Stromal cell of bone marrow (primary cell): ENCODE measurements at regions not wholly inside any gene's neighbourhood (a gene's known extent, or its start where the extent isn't known, plus 50 kb on each side); places are given as distances from the start of the nearest gene placed in this dataset.

Experiments
- DNase-seq: peaks from one replicate; pipeline ENCODE4 v3.0.0-alpha.2; 2012; ENCODE audit warnings: low read depth

DNA sequence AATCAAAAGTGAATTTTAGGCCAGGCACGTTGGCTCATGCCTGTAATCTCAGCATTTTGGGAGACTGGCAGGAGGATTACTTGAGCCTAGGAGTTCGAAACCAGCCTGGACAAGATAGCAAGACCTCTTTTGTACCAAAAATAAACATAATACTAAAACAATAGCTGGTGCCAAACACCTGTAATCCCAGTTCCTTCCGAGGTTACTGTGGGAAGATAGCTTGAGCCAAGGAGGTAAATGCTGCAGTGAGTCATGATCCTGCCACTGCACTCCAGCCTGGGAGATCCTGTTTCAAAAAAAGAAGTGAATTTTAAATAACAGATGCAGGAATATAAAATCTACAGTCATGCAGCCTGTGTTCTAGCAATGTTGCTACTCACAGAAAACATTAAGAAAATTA is 488.3 kb downstream of the PPARGC1A start:
- DNase-seq = no peak

DNA sequence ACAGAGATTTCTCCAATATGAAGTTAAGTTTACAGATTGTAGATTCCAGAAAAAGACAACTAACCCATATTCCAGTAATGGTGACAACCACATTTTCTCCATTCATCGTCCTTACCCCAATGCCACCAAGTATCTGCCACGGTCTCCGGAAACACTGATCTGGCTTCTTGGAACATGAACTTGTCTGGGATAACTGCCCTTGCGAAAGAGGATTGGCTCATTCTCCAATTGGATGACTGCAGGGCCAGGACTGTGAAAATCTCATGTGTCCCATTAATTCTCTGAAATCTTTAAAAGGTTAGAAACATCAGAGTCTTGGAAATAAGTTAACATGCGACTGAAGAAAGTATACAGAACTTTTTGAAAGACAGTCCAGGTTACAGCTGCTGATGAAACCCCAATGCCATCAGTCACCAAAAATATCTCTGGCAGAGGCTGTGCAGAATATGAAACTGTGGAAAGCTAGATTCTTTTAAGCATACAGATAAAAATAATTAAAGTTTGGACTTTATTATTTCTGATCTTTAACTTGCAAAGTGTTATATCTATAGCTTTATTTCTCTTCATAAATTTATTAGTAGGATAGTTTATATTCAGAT is 496.9 kb downstream of the PPARGC1A start:
- no peak for DNase-seq

- no peak for DNase-seq
Measured at GRCh38 chr4:23390246-23390645, 499.6 kb downstream of the PPARGC1A start.

DNA sequence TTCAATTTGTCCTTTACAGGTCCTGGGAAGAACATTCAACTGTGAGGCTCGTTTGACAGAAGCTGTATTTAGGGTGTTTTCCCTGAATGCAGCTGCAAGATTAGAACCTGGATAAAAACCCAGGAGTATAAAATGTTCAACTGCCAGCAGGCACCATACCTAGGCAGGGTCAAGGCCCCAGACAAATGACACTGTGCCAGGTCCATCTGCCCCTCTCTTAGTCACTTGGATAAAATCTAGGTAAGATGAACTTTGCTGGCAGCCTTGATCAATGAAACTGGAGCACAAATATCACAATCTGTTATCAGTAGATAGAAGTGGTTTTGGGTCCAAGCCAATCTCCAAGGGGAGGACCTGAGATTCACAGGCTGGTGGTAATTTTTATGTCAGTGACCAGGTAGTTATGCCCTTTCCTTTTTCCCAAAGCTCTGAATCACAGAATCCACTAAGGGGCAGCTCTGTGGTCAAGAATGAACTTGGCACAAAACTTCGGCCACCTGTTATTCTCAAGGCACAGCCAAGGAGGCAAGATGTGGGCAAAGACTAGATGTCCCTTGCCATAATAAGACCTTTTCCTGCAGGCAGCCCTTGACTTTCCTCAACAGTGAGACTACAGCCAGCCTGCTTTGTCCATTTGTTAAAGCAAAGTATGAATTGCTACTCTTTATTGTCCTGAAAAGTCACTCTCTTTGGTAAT is 501.0 kb downstream of the PPARGC1A start:
- no peak for DNase-seq

DNA sequence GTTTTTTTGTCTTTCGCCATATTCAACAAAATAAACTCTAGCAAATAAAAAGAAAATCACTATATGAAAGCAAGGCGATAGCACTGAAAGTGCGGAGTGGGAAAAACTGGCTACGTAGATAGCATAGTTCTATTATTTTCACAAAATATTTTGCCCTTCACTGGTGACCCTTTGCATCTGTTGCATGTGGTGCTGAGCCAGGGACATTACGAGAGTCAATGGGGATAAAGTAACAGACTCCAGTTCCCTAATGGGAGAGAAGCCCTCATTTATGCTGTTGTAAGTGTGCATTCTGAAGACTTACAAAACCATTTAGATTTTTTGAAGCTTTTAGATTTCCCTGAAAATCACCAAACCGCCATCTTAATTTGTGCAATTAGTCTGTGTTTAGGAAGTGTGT is 501.6 kb downstream of the PPARGC1A start:
- DNase-seq = no peak

DNA sequence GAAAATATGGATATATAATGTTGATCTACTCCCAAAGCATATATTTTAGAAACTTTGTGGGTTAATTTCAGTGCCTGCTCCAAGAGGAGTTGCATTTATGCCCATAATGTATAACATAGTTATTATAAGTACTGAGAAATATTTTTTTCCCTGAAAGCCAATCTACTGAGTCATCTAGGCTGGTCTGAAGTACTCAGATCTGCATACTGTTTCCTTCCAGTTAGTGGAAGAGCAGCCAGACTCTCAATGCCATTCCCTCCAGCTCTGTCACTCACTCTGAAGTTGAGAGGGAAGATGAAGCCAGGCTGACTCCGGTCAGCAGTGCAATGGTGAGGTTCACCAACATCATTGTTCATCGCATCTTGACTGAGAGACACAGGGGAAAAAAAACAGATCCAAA is 505.1 kb downstream of the PPARGC1A start:
- peak; percentile 22 for DNase-seq

GRCh38 chr4:23382879-23383278 is 507.0 kb downstream of the PPARGC1A start:
- no peak for DNase-seq

DNA sequence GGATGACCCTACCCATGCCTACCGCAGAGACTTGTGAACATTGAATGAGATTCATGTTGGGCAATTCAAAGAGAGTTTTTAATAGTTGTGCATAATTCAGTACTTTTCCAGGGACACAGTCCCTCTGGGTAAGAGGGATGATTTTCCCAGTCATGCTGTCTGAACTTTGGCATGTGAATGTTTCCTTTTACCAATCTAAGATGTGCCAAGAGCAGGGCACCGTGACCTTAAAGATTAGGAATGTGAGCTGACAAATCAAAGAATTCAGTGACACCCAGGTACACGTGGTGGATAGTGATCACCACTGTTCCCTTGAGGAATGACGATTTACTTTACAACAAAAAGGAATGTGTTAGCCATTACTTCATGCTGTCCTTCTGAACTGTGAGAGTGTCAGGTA is 515.6 kb downstream of the PPARGC1A start:
- DNase-seq = no peak

DNA sequence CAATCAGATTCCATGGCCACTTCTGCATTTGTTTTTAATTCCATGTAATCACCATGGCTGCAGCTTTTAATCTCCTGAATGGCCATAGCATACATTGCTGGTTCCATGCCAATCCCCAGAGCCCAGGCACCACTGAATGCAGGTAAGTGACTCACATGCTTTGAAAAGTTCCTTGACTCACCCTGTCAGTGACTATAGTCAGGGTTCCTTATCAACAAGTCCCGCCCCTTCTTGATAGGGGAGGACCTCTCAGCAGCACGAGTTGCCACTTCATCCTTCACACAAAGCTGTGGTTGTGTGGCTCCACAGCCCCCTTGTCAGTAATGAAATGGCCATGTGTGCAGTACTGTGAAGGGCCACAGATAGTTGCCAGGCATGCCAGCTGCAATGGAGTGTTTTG is 516.6 kb downstream of the PPARGC1A start:
- DNase-seq = no peak

- no peak for DNase-seq
Measured at GRCh38 chr4:23371533-23371932, 518.3 kb downstream of the PPARGC1A start.

- no peak for DNase-seq
Measured at GRCh38 chr4:23369331-23369730, 520.5 kb downstream of the PPARGC1A start.

DNA sequence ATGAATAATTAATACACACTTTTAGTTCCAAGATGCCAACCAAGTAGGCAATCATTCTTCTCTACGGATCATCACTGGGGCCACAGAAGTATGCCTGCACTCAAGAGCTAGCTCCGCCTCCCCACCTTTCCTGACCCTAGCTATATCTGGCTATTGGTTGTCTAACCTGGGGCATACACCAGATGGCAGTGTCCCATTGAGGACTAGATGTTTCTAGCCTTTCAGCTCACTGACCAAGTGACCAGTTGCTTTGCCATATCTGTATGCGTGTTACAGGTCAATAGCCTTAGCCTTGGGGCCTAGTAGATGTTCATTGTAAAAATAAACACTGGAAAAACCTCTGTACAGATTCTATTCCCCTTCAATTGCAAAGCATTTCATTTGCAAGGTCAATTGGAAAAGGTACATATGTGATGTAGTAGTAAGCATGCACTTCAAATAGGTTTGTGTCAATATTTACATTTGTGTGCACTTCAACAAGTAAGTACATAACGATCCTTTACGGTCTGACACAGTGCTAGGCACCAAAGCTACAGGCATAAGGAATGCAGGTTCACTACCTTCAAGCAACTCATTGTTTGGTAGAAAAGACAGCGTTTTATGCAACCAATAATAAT is 521.7 kb downstream of the PPARGC1A start:
- DNase-seq = no peak

DNA sequence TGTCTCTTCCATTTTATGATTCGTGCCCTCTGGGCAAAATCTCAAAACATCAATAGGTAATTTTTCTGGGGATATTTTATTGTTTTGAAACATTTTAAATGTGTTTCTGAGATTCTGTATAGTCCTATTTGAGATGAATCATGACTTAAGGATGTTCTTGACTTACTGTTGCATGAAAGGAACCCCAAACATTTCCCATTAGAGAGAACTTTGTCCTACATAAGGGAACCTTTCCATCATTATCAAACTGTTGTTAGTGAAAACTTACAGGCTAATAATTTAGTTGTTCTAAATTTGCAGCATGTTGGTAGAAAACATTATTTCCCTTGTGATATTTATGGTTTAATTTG is 523.3 kb downstream of the PPARGC1A start:
- DNase-seq = no peak

DNA sequence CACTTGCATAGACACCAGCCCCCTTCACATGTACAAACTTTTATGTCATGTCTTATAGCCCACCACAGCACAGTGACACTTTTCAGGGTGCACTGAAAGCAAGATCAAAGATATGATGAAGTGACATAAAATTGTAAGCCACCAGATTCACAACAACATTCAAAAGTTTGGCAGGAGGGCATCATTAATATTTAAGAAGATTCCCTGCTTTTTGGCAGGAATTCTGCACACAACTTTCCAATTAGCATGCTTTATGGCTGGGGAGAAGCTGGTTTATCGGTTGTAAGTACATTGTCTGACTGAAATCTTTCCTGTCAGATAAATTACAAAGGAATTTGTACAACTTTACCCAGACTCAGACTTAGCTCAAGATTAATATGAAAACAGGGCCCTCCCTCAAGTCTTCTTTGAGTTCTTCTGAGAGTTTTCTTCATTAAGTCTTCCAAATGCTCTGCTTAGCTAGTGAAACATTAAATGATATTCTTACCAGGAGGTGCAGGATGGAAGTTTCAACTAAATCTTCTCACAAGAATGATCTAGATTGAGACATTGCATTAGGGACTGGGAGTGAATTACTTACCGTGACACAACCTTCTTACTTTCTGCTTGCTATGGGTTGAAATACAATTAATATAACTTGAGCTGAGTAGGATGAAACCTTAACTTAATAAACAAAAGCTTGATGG is 523.8 kb downstream of the PPARGC1A start:
- DNase-seq = no peak

DNA sequence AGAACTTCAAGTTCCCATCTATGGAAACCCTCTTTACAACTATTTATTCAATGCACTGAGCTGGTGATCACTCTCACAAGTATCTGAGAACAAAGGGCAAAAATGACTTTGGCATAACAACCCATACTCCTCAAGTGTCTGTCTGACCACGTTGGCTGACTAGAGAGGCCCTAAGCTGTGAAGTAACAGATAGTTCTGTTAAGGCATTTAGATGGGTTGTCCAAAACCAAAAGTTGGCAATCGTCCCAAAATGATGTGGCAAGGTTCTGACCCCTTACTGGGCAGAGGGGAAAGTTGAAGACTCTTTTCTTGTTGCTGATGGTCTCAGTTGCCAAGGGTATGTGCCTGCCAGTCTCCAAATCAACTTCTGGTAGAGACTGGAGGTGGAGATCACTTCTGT is 524.8 kb downstream of the PPARGC1A start:
- no peak for DNase-seq

DNA sequence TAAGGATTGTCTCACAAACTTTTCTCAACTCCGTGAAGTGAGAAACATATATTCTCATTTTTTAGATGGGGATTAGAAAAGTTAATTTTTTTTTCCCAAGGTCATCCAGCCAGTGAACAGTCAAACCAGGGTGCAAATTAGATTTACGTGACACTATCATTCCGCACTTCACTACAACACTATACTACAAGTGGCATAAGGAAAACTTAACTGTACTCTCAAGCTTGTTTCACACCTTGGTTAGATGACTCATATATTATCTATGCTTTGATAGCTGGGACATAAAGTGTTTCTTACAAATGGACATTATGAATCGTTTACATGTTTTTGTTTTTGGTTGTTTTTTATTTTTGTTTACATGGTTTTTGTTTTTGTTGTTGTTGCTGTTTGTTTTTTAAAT is 525.7 kb downstream of the PPARGC1A start:
- no peak for DNase-seq

- no peak for DNase-seq
Measured at GRCh38 chr4:23361453-23361852, 528.4 kb downstream of the PPARGC1A start.

DNA sequence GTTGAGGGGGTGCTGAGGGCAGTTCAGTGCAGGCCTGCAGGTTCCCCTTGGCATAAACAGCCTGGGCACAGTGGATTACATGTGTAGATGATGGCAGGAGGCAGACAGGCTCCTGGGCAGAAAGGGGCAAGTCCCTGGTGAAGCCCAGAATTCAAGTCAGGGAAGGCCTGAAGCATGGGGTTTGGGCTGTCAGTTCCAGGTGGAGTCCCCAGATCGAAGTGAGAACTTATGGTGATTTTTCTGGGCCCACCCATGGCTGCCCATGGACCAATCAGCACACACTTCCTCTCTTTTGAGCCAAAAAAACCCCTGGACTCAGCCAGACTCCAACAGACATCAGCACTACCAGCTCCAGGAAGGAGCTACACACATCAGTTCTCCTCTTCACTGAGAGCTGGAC is 529.1 kb downstream of the PPARGC1A start:
- DNase-seq = no peak

GRCh38 chr4:23355258-23355657 is 534.6 kb downstream of the PPARGC1A start:
- no peak for DNase-seq

DNA sequence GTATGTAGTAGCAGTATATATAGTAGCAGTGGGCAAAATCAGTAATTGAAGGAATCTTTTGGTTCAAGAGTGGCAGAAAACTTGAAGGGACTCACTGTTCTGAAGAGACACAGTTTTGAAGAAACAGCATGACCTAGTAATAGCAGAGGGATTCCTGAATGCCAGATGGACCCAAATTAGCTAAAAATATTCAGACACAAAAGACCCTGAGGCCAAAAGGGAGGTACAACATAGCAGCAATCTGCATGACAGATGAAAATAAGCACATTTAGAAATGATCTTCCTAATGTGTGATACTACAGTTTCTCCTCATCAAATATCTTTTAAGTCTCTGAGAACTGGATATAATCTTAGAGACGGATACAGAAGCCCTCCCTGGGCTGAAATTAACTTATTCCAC is 536.6 kb downstream of the PPARGC1A start:
- no peak for DNase-seq

DNA sequence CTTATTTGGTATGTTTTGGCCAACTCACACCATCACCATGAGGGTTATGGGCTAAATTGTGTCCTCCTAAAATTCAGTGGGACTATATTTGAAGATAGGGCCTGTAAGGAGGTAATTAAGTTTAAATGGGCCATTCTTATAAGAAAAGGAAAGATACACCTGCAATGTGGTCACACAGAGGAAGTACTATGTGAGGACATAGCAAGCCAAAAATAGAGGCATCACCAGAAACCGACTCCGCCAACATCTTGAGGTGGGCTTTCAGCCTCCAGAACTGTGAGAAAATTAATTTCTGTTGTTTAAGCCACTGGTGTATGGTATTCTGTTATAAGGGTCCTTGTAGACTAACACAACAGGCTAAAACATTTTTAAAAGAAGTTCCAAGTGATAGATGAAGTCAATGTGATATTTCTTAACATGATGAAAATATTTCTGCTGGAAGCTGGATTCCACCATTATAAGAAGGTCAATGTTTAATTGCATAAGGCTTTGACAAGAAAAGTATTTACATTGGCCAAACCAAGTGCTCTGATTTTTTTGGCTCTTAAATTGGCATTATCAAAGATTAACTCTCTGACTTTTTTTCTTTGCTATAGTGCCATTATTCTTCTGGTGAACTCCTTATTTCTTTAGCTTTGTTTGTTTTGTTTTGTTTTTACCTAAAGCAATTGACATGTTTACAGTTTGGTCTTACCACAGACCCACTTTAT is 540.9 kb downstream of the PPARGC1A start:
- DNase-seq = no peak

GRCh38 chr4:23337292-23337691 is 552.6 kb downstream of the PPARGC1A start:
- no peak for DNase-seq
